Hepatocyte (in vitro differentiated cells): ENCODE measurements at regions not wholly inside any gene's neighbourhood (a gene's known extent, or its start where the extent isn't known, plus 50 kb on each side); places are given as distances from the start of the nearest gene placed in this dataset.

Source experiments
- DNase-seq: peaks from one replicate; pipeline ENCODE4 v3.0.0-alpha.2; 2016; ENCODE audit warnings: low spot score
- H2AFZ ChIP-seq: fragments of 200-600 bp; sonication (generic); 2 replicates; pipeline ENCODE4 v1.6.0; 2016; ENCODE audit warnings: antibody characterized with exemption, mild to moderate bottlenecking
- H3K27ac ChIP-seq: fragments of 200-600 bp; sonication (generic); 2 replicates; pipeline ENCODE4 v1.5.1; 2016; ENCODE audit warnings: mild to moderate bottlenecking
- H3K27me3 ChIP-seq: fragments of 200-600 bp; sonication (generic); 2 replicates; pipeline ENCODE4 v1.6.1; 2016
- H3K36me3 ChIP-seq: fragments of 200-600 bp; sonication (generic); replicated peaks from 2 replicates; pipeline ENCODE4 v1.5.1; 2016; ENCODE audit warnings: low read depth; ENCODE audit not compliant: insufficient read depth
- H3K4me1 ChIP-seq: fragments of 200-600 bp; sonication (generic); 2 replicates; pipeline ENCODE4 v1.5.1; 2016; ENCODE audit warnings: mild to moderate bottlenecking, moderate library complexity; ENCODE audit not compliant: insufficient read depth
- H3K4me2 ChIP-seq: fragments of 200-600 bp; sonication (generic); 2 replicates; pipeline ENCODE4 v1.6.0; 2016
- H3K4me3 ChIP-seq: fragments of 200-600 bp; sonication (generic); 2 replicates; pipeline ENCODE4 v1.5.1; 2016; ENCODE audit warnings: mild to moderate bottlenecking
- H3K79me2 ChIP-seq: fragments of 200-600 bp; sonication (generic); 2 replicates; pipeline ENCODE4 v1.6.0; 2017; ENCODE audit warnings: mild to moderate bottlenecking
- H3K9me2 ChIP-seq: fragments of 200-600 bp; sonication (generic); replicated peaks from 2 replicates; pipeline ENCODE4 v1.6.0; 2017; ENCODE audit warnings: mild to moderate bottlenecking; ENCODE audit not compliant: insufficient read depth
- H3K9me3 ChIP-seq: fragments of 200-600 bp; sonication (generic); 2 replicates; pipeline ENCODE4 v1.5.1; 2016; ENCODE audit warnings: low read depth, mild to moderate bottlenecking
- H4K20me1 ChIP-seq: fragments of 200-600 bp; sonication (generic); 2 replicates; pipeline ENCODE4 v1.6.0; 2016; ENCODE audit warnings: mild to moderate bottlenecking; ENCODE audit not compliant: insufficient read depth, poor library complexity, severe bottlenecking
- EZH2 ChIP-seq: fragments of 200-600 bp; sonication (generic); IDR thresholded peaks from 2 replicates; pipeline ENCODE4 v1.6.1; 2016; ENCODE audit warnings: antibody characterized with exemption, mild to moderate bottlenecking, borderline replicate concordance
- EZH2phosphoT487 ChIP-seq: fragments of 200-600 bp; sonication (generic); IDR thresholded peaks from one replicate; pipeline ENCODE4 v1.6.1; 2018; ENCODE audit warnings: antibody characterized with exemption, mild to moderate bottlenecking, low read depth, moderate library complexity; ENCODE audit not compliant: unreplicated experiment, severe bottlenecking
- WGBS: methylation state at CpG from one replicate; pipeline ENCODE4 v1.1.6; 2016; ENCODE audit warnings: low lambda C conversion rate; ENCODE audit errors: missing lambda C conversion rate; 5-methylcytosine and 5-hydroxymethylcytosine counted together
- TF ChIP-seq, protein P1 (sequence below): fragments of 200-600 bp; sonication (generic); IDR thresholded peaks from 2 replicates; pipeline ENCODE4 v1.5.1; 2016; ENCODE audit warnings: antibody characterized with exemption, mild to moderate bottlenecking; ENCODE audit not compliant: poor library complexity

DNA sequence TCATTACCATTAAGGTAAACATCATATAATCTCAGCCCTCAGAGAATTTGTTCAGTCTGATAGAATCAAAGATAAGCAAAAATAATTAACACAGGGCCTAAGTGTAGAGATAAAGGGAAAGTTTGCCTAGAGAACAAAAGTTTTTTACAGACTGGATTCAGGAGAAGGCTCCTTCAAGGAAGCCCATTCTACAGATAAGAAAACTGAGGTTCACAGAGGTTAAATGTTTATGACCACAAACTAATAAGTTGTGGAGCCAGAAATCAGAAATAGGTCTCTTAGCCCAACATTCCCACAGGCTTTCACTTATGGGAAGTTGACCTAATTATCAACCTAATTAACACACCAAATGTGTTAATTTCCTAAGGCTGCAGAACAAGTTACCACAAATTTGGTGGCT, 110.7 kb downstream of the ZMAT3 start:
- DNase-seq: no peak
- no peaks in the 10 kb centered on the region for H3K9me2 ChIP-seq

DNA sequence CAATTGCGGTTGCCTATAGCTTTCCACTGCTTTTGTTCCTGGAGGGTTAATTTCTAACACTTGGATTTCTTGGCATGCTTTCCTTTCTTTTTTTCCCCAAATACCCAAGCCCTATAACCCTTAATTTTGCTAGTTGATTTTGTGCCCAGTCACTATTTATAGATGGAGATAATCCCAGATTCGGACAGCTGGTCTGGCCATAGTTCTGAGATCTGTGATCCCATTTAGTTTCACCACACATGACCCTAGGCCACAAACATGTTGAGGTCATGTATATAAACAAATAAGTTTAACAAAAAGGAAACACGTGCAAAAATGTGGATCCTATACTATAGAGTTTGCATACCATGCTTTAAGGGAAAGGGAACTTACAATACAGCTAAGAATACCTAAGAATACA, 111.4 kb downstream of the ZMAT3 start:
- H3K27ac ChIP-seq: no peak overlapping the region
- H2AFZ ChIP-seq: no peak overlapping the region
- H3K79me2 ChIP-seq: no peaks in the 10 kb centered on the region
- no peaks in the 10 kb centered on the region for H3K9me3 ChIP-seq
- H3K9me2 ChIP-seq: no peaks in the 10 kb centered on the region
- WGBS: 56% methylated on average over 3 of the region's 3 CpGs
- H3K27me3 ChIP-seq: no peaks in the 10 kb centered on the region
- no peaks in the 10 kb centered on the region for H4K20me1 ChIP-seq
- H3K36me3 ChIP-seq: no peaks in the 10 kb centered on the region
- no peak for DNase-seq
- H3K4me2 ChIP-seq: no peak overlapping the region
- TF ChIP-seq EZH2phosphoT487 (no peak), EZH2 (no peak)
- TF ChIP-seq, protein P1, sequence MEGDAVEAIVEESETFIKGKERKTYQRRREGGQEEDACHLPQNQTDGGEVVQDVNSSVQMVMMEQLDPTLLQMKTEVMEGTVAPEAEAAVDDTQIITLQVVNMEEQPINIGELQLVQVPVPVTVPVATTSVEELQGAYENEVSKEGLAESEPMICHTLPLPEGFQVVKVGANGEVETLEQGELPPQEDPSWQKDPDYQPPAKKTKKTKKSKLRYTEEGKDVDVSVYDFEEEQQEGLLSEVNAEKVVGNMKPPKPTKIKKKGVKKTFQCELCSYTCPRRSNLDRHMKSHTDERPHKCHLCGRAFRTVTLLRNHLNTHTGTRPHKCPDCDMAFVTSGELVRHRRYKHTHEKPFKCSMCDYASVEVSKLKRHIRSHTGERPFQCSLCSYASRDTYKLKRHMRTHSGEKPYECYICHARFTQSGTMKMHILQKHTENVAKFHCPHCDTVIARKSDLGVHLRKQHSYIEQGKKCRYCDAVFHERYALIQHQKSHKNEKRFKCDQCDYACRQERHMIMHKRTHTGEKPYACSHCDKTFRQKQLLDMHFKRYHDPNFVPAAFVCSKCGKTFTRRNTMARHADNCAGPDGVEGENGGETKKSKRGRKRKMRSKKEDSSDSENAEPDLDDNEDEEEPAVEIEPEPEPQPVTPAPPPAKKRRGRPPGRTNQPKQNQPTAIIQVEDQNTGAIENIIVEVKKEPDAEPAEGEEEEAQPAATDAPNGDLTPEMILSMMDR: no peak
- H3K4me1 ChIP-seq: no peaks in the 10 kb centered on the region
- H3K4me3 ChIP-seq: no peak overlapping the region

More for the DNA sequence above, 110.7 kb downstream of the ZMAT3 start:
- Histone ChIP-seq H3K4me1 (no peaks in the 10 kb centered on the region), H3K79me2 (no peaks in the 10 kb centered on the region), H3K9me3 (no peaks in the 10 kb centered on the region), H3K4me3 (no peak overlapping the region), H2AFZ (no peak overlapping the region), H4K20me1 (no peaks in the 10 kb centered on the region), H3K27ac (no peak overlapping the region), H3K27me3 (no peaks in the 10 kb centered on the region), H3K36me3 (no peaks in the 10 kb centered on the region), H3K4me2 (no peak overlapping the region)
- no peak for TF ChIP-seq EZH2phosphoT487
- TF ChIP-seq, protein P1: no peak
- no peak for TF ChIP-seq EZH2

DNA sequence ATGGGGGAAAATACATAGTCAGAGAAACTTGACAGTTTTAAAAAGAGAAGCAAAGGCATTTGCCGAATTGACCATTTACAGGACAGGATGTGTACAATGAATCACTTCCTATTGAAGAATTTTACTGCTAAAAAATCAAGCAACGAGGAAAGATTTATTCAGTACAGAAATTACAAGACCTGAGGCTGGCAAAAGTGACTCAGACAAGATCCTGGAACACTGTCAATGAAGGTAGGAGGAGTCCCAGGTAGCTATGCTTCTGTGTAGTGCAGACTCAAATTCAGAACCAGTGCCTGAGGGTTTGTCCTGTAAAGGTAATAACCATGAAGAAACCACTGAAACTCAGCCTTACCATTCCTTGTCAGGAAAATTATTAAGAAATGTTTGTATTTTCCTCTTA, 120.9 kb downstream of the ZMAT3 start:
- H2AFZ ChIP-seq: no peak overlapping the region
- no peaks in the 10 kb centered on the region for H3K9me3 ChIP-seq
- WGBS: 73% methylated on average over 2 of the region's 2 CpGs
- no peaks in the 10 kb centered on the region for H3K9me2 ChIP-seq
- no peaks in the 10 kb centered on the region for H3K4me1 ChIP-seq
- no peak for TF ChIP-seq EZH2phosphoT487
- TF ChIP-seq EZH2: no peak
- TF ChIP-seq, protein P1: no peak
- no peak overlapping the region for H3K4me3 ChIP-seq
- H3K79me2 ChIP-seq: no peaks in the 10 kb centered on the region
- H3K36me3 ChIP-seq: no peaks in the 10 kb centered on the region
- no peak for DNase-seq
- no peaks in the 10 kb centered on the region for H3K27me3 ChIP-seq
- no peak overlapping the region for H3K4me2 ChIP-seq
- H3K27ac ChIP-seq: no peak overlapping the region
- no peaks in the 10 kb centered on the region for H4K20me1 ChIP-seq

DNA sequence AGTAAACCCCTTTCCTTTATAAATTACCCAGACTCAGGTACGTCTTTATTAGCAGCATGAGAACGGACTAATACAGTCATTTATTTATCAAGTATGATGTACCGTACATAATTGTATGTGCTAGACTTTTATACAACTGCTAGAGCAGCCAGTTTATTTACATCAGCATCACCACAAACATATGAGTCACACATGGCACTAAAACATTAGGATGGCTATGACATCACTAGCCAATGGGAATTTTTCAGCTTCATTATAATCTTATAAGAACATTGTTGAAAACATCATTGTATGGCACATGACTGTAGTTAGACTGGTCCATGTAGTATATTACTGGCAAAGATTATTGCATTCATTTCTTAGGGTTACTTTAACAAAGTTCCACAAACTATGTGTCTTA, 121.7 kb downstream of the ZMAT3 start:
- WGBS: 94% methylated on average over 3 of the region's 3 CpGs
- H3K4me3 ChIP-seq: no peak overlapping the region
- H3K36me3 ChIP-seq: no peaks in the 10 kb centered on the region
- no peaks in the 10 kb centered on the region for H3K4me1 ChIP-seq
- no peaks in the 10 kb centered on the region for H3K9me3 ChIP-seq
- no peak overlapping the region for H3K4me2 ChIP-seq
- H3K27ac ChIP-seq: no peak overlapping the region
- DNase-seq: no peak
- H3K27me3 ChIP-seq: no peaks in the 10 kb centered on the region
- no peaks in the 10 kb centered on the region for H3K79me2 ChIP-seq
- no peaks in the 10 kb centered on the region for H3K9me2 ChIP-seq
- no peaks in the 10 kb centered on the region for H4K20me1 ChIP-seq
- TF ChIP-seq EZH2phosphoT487 (no peak), EZH2 (no peak)
- TF ChIP-seq, protein P1: no peak
- no peak overlapping the region for H2AFZ ChIP-seq
